ENCODE measurements at regions not wholly inside any gene's neighbourhood (a gene's known extent, or its start where the extent isn't known, plus 50 kb on each side); places are given as distances from the start of the nearest gene placed in this dataset.

GRCh38 chr12:74959657-74960056 lies 250.0 kb downstream of the KCNC2 start:
- TF ChIP-seq, protein P1, sequence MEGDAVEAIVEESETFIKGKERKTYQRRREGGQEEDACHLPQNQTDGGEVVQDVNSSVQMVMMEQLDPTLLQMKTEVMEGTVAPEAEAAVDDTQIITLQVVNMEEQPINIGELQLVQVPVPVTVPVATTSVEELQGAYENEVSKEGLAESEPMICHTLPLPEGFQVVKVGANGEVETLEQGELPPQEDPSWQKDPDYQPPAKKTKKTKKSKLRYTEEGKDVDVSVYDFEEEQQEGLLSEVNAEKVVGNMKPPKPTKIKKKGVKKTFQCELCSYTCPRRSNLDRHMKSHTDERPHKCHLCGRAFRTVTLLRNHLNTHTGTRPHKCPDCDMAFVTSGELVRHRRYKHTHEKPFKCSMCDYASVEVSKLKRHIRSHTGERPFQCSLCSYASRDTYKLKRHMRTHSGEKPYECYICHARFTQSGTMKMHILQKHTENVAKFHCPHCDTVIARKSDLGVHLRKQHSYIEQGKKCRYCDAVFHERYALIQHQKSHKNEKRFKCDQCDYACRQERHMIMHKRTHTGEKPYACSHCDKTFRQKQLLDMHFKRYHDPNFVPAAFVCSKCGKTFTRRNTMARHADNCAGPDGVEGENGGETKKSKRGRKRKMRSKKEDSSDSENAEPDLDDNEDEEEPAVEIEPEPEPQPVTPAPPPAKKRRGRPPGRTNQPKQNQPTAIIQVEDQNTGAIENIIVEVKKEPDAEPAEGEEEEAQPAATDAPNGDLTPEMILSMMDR (IDR thresholded peaks at IDR 0.05): no peak
- Histone ChIP-seq H3K9me3 (peaks cover 0 to 8% (median 0%) of the 10 kb centered on the region in 3 donors), H3K36me3 (no peaks in the 10 kb centered on the region), H3K27me3 (no peaks in the 10 kb centered on the region), H3K4me1 (no peaks in the 10 kb centered on the region), H3K27ac (no peak overlapping the region), H3K4me3 (no peak overlapping the region)
- no peak for DNase-seq
- intact Hi-C loops (cut with DNase I; ENCODE audit: low total_unique reads): no loop called here

DNA sequence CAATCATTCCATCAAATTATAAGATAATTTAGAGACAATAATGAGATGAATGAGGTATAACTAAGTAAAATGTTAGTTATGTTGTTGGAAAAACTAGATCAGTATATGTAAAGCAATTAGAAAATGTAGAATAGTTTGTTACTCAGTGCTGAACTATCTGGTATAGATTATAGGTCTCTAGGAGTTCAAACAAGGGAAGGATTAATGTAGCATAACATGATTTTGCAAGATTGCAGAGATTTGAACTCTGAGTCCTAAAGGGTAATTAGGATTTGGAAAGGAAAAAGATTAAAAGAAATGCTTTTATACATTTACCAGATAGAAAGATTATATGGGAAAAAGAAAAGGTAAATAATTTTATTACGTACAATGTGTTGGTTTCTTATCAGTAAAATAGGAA lies 246.3 kb downstream of the KCNC2 start:
- Histone ChIP-seq H3K4me1 (no peaks in the 10 kb centered on the region), H3K36me3 (no peaks in the 10 kb centered on the region), H3K4me3 (no peak overlapping the region), H3K9me3 (no peaks in the 10 kb centered on the region), H3K27me3 (no peaks in the 10 kb centered on the region), H3K27ac (no peak overlapping the region)
- intact Hi-C loops (cut with DNase I; ENCODE audit: low total_unique reads): no loop called here
- DNase-seq: no peak
- TF ChIP-seq, protein P1 (IDR thresholded peaks at IDR 0.05): no peak

DNA sequence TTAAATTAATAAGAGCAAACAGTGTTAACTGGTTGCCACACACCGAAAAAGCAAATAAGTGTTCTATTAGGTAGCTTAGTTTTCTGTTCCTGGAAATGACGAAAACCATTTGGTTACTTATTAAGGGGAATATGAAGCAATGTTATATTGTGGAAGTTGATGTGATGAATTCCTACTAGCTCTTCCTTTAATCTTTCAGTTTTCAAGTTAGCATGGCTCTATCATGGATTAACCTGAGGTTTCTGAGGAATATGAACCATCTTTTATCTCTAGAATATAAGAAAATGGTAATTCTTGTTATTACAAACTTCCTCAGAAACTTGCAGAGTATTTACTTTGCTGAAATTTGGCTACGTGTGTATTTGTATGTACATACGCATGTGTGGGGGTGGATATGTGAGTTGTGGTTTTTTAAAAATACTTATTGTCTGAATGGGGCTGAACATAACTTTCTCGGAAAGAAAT lies 245.7 kb downstream of the KCNC2 start:
- no peak overlapping the region for H3K27ac ChIP-seq

GRCh38 chr12:74964390-74964789 lies 245.2 kb downstream of the KCNC2 start:
- intact Hi-C loops (cut with DNase I; ENCODE audit: low total_unique reads): no loop called here
- Histone ChIP-seq H3K4me1 (no peaks in the 10 kb centered on the region), H3K27ac (no peak overlapping the region), H3K36me3 (no peaks in the 10 kb centered on the region), H3K27me3 (no peaks in the 10 kb centered on the region), H3K4me3 (no peak overlapping the region), H3K9me3 (no peaks in the 10 kb centered on the region)
- DNase-seq: no peak
- TF ChIP-seq, protein P1 (IDR thresholded peaks at IDR 0.05): no peak

More for the DNA sequence above, 245.7 kb downstream of the KCNC2 start:
- Histone ChIP-seq H3K9me3 (no peaks in the 10 kb centered on the region), H3K4me1 (no peaks in the 10 kb centered on the region), H3K27me3 (no peaks in the 10 kb centered on the region), H3K4me3 (no peak overlapping the region), H3K36me3 (no peaks in the 10 kb centered on the region)
- no peak for DNase-seq
- TF ChIP-seq, protein P1 (IDR thresholded peaks at IDR 0.05): no peak
- intact Hi-C loops (cut with DNase I; ENCODE audit: low total_unique reads): no loop called here

DNA sequence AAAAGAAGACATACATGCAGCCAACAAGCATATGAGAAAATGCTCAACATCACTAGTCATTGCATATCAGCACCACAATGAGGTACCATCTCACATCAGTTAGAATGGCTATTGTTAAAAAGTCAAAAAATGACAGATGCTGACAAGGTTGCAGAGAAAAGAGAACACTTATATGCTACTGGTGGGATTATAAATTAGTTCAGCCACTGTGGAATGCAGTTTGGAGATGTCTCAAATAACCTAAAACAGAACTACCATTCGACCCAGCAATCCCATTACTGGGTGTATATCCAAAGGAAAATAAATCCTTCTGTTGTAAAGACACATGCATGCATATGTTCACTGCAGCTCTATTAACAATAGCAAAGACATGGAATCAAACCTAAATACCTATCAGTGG lies 238.4 kb downstream of the KCNC2 start:
- Histone ChIP-seq H3K4me3 (no peak overlapping the region), H3K36me3 (no peaks in the 10 kb centered on the region), H3K4me1 (no peaks in the 10 kb centered on the region), H3K9me3 (no peaks in the 10 kb centered on the region), H3K27ac (no peak overlapping the region), H3K27me3 (no peaks in the 10 kb centered on the region)
- intact Hi-C loops (cut with DNase I; ENCODE audit: low total_unique reads): no loop called here
- TF ChIP-seq, protein P1 (IDR thresholded peaks at IDR 0.05): no peak
- DNase-seq: no peak
